GM20000 (cell line): ENCODE measurements at regions not wholly inside any gene's neighbourhood (a gene's known extent, or its start where the extent isn't known, plus 50 kb on each side); places are given as distances from the start of the nearest gene placed in this dataset.
"Not testable (repeated sequence)": the region's sequence is repeated elsewhere in the genome, so short reads cannot be mapped to it uniquely, and the experiment has no call there.

Source experiments
- DNase-seq: peaks from one replicate; pipeline ENCODE4 v3.0.0; 2012; ENCODE audit warnings: low spot score
- CTCF ChIP-seq: IDR thresholded peaks from 2 replicates; pipeline ENCODE4 v1.5.1; 2012; ENCODE audit warnings: mild to moderate bottlenecking, control low read depth; ENCODE audit errors: extremely low read depth, missing control alignments

- DNase-seq, result no peak
- no peak for TF ChIP-seq CTCF
These were observed 186.8 kb downstream of the NUFIP1 start for GRCh38 chr13:44802491-44802890.

DNA sequence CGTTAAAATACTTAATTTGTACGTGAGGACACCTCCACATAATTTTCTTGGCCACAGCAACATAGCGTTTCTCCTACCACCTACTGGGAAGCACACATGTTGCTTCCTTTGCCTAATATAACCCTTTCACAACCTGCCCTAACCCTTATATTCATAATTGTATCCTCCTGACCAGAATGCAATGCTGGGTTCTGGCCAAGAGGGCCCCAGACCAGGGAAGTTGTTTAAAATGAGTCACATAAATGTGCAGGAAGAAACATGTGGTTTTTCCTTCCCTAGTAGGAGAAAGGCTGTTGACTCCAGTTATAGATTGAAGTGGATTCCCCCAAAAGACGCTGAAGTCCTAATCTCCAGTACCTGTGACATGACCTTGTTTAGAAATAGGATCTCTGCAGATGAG, 187.3 kb downstream of the NUFIP1 start:
- no peak for TF ChIP-seq CTCF
- DNase-seq, result no peak

- no peak for DNase-seq
- no peak for TF ChIP-seq CTCF
These were observed 188.6 kb downstream of the NUFIP1 start for GRCh38 chr13:44800626-44801025.

DNA sequence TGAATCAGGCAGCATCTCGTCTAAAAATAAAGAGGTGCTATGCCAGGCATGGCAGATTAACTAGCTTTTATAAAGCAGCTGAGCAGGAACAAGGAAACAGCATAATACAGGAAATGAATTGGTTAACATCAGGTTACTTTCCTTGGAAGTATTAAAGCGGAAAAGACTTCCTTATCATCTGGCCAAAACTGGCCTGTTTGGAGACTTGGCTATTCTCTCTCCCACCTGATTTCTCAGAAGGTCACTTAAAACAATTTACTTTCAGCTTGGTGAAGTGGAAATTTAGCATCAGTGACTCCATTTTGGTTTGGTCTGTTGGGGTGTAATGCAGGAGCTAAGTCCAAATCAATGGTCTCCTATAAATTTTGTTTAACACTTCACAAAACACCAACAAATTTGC, 191.6 kb downstream of the NUFIP1 start:
- DNase-seq, result no peak

GRCh38 chr13:44796597-44797490, 192.4 kb downstream of the NUFIP1 start:
- DNase-seq, result no peak
- no peak for TF ChIP-seq CTCF

More for the DNA sequence above, 191.6 kb downstream of the NUFIP1 start:
- no peak for TF ChIP-seq CTCF

DNA sequence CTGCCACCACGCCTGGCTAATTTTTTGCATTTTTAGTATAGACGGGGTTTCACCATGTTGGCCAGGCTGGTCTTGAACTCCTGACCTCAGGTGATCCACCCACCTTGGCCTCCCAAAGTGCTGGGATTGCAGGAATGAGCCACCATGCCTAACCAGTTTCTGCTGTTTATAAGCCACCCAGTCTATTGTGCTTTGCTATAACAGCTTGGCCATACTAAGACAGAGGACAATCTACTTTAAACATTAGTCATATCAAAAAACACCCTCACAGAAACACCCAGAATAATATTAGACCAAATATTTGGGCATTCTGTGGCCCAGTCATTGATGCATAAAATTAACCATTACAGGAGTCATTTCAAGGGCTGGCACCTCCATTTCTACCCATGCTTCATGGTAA, 193.2 kb downstream of the NUFIP1 start:
- DNase-seq, result not testable (repeated sequence)

DNA sequence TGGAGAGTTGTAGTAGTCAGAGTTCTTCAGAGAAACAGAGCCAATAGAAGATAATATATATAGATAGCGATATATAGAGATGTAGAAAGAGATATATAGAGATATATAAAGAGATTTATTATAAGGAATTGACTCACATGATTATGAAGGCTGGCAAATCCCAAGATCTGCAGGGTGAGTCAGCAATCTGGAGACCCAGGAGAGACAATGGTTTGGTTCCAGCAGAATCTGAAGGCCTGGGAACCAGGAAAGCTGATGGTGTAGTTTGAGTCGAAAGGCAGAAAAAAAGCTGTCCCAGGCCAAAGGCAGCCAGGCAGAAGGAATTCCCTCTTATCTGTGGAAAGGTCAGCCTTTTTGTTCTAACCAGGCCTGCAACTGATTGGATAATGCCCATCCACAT, 194.1 kb downstream of the NUFIP1 start:
- no peak for TF ChIP-seq CTCF

DNA sequence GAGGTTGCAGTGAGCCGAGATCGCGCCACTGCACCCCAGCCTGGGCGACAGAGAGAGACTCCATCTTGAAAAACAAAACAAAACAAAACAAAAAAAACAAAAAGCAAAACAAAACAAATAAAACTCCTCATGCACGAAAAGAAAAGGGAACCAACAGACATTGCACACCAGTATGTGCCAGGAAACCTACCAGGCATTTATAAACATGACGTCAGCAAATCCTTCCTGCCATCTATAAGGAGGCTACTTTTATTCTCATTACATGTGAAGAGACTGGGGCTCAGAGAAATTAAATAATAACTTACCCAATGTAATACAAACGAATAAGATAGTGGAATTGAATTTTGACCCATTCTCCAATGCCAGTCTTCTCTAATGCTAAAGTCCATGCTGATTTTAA, 197.2 kb downstream of the NUFIP1 start:
- TF ChIP-seq CTCF, result no peak
- no peak for DNase-seq

More for the DNA sequence above, 194.1 kb downstream of the NUFIP1 start:
- no peak for DNase-seq
